BJ (cell line): ENCODE measurements at regions not wholly inside any gene's neighbourhood (a gene's known extent, or its start where the extent isn't known, plus 50 kb on each side); places are given as distances from the start of the nearest gene placed in this dataset.
"Not testable (repeated sequence)": the region's sequence is repeated elsewhere in the genome, so short reads cannot be mapped to it uniquely, and the experiment has no call there.

Source experiments
- CTCF ChIA-PET: fragments of 350-600 bp; formaldehyde crosslinking; extraction: SDS; loops from one replicate; lab custom pipeline; 2021; ENCODE audit warnings: antibody characterized with exemption, inconsistent platforms; lab: Yijun Ruan, JAX
- POLR2A ChIA-PET: fragments of 300-600 bp; sonication (Branson Sonifier 250); formaldehyde crosslinking; extraction: SDS; loops from one replicate; lab custom pipeline; 2021; ENCODE audit warnings: antibody characterized with exemption; lab: Charles Lee
- DNase-seq: peaks from one replicate; pipeline ENCODE4 v3.0.0-alpha.2; 2011; ENCODE audit warnings: low read depth
- H3K27me3 ChIP-seq: 2 replicates; pipeline ENCODE4 v1.6.0; 2011; ENCODE audit warnings: low read length; ENCODE audit not compliant: control insufficient read depth, insufficient read depth
- H3K36me3 ChIP-seq: 2 replicates; pipeline ENCODE4 v1.5.1; 2011; ENCODE audit warnings: low read length; ENCODE audit not compliant: control insufficient read depth, insufficient read depth
- H3K4me3 ChIP-seq: 2 replicates; pipeline ENCODE4 v1.5.1; 2011; ENCODE audit warnings: low read depth, mild to moderate bottlenecking, control low read depth, low read length
- CTCF ChIP-seq: IDR thresholded peaks from 2 replicates; pipeline ENCODE4 v1.5.1; 2011; ENCODE audit warnings: low read depth, mild to moderate bottlenecking, control low read depth, inconsistent platforms, low read length, moderate library complexity; ENCODE audit not compliant: insufficient read depth

- ChIA-PET POLR2A (no interaction called here), CTCF (no interaction called here)
- no peak for DNase-seq
These were observed 116.3 kb upstream of the RMP24 start for GRCh38 chr18:35856178-35856577.

GRCh38 chr18:35856721-35857120 lies 115.8 kb upstream of the RMP24 start:
- DNase-seq, H3K27me3 ChIP-seq, H3K4me3 ChIP-seq, H3K36me3 ChIP-seq, POLR2A ChIA-PET, CTCF ChIA-PET: not testable (repeated sequence)

More at GRCh38 chr18:35856178-35856577, 116.3 kb upstream of the RMP24 start:
- TF ChIP-seq CTCF: no peak
- H3K4me3 ChIP-seq: no peak overlapping the region
- H3K36me3 ChIP-seq: no peaks in the 10 kb centered on the region
- no peaks in the 10 kb centered on the region; the same call in 1 of the 2 replicates for H3K27me3 ChIP-seq

- DNase-seq, H3K36me3 ChIP-seq, POLR2A ChIA-PET, H3K4me3 ChIP-seq, H3K27me3 ChIP-seq, CTCF ChIA-PET: not testable (repeated sequence)
These were observed 114.9 kb upstream of the RMP24 start for GRCh38 chr18:35857581-35857980.

GRCh38 chr18:35861367-35862118 lies 110.9 kb upstream of the RMP24 start:
- no peaks in the 10 kb centered on the region; the same call in 1 of the 2 replicates for H3K27me3 ChIP-seq
- H3K36me3 ChIP-seq: no peaks in the 10 kb centered on the region
- no peak for TF ChIP-seq CTCF
- H3K4me3 ChIP-seq: no peak overlapping the region
- POLR2A ChIA-PET: no interaction called here
- CTCF ChIA-PET: no interaction called here
- DNase-seq: no peak

- no peak overlapping the region for H3K4me3 ChIP-seq
- no peaks in the 10 kb centered on the region; the same call in 1 of the 2 replicates for H3K27me3 ChIP-seq
- CTCF ChIA-PET: no interaction called here
- TF ChIP-seq CTCF: no peak
- no peak for DNase-seq
- POLR2A ChIA-PET: no interaction called here
- H3K36me3 ChIP-seq: no peaks in the 10 kb centered on the region
These were observed 110.3 kb upstream of the RMP24 start for GRCh38 chr18:35862119-35862640.

GRCh38 chr18:35864916-35865315 lies 107.6 kb upstream of the RMP24 start:
- ChIA-PET POLR2A (no interaction called here), CTCF (no interaction called here)
- Histone ChIP-seq H3K36me3 (no peaks in the 10 kb centered on the region), H3K27me3 (no peaks in the 10 kb centered on the region; the same call in 1 of the 2 replicates), H3K4me3 (no peak overlapping the region)
- no peak for TF ChIP-seq CTCF
- no peak for DNase-seq
